Kidney capillary endothelial cell (primary cell): ENCODE measurements at regions not wholly inside any gene's neighbourhood (a gene's known extent, or its start where the extent isn't known, plus 50 kb on each side); places are given as distances from the start of the nearest gene placed in this dataset.
"Not testable (repeated sequence)": the region's sequence is repeated elsewhere in the genome, so short reads cannot be mapped to it uniquely, and the experiment has no call there.

ENCODE experiments used
- DNase-seq: peaks from one replicate; pipeline ENCODE4 v3.0.0-alpha.2; 2018; ENCODE audit warnings: low spot score

GRCh38 chr5:13045897-13046551, 898.5 kb downstream of the DNAH5 start:
- no peak for DNase-seq

GRCh38 chr5:13034061-13034460, 910.4 kb downstream of the DNAH5 start:
- no peak for DNase-seq

GRCh38 chr5:13029211-13029610, 915.3 kb downstream of the DNAH5 start:
- DNase-seq, result no peak

GRCh38 chr5:13027874-13028273, 916.6 kb downstream of the DNAH5 start:
- no peak for DNase-seq

GRCh38 chr5:13019729-13020128, 924.8 kb downstream of the DNAH5 start:
- no peak for DNase-seq

DNA sequence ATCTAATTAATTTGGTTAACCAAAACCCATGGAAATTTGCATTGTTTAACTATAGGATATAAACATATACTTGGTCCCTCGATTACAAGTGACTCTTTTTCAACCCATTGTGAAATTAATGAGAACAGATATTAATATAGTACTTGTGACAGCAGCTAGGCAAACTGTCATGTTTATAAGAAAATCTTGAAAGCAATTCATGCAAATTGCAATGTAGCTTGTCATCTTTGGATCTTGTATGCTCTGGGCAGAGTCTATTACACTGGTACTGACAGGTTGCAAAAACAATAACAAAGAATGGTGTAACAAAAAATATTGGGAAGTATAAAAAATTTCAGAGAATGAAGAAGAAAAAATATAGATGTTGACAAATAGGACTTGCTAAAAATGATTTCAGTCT, 941.0 kb downstream of the DNAH5 start:
- no peak for DNase-seq

DNA sequence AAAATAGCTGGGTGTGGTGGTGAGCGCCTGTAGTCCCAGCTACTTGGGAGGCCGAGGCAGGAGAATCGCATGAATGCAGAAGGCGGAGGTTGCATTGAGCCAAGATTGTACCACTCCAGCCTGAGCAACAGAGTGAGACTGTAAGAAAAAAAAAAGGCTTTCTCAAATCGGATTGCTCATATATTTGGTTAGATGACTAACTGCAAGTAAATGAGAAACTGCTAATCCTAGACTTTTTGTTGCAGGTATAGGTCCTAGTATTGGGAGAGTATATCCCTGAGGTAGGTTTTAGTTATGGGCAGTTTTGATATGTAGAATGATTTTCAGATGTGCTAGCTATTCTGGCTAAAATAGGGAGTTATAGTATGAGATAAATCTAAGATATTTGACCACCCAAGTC, 944.8 kb downstream of the DNAH5 start:
- DNase-seq, result no peak

GRCh38 chr5:12985142-12985541, 959.3 kb downstream of the DNAH5 start:
- DNase-seq, result no peak

DNA sequence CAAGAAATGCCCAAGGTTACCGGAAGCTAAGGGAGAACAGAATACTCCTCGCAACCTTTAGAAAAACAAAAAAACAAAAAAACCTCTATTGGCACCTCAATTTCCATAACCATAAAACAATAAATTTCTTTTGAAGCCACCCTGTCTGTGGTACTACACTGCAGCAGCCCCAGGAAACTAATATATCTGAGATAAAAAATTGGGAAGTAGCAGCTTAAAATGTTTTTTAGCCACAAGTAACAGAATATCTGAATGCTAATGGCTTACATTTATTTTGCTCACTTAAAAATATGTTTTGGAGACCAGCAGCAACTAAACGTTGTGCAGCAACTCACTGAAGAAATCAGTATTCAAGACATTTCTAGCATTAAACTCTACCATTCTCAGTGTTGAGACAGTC, 969.6 kb downstream of the DNAH5 start:
- no peak for DNase-seq

DNA sequence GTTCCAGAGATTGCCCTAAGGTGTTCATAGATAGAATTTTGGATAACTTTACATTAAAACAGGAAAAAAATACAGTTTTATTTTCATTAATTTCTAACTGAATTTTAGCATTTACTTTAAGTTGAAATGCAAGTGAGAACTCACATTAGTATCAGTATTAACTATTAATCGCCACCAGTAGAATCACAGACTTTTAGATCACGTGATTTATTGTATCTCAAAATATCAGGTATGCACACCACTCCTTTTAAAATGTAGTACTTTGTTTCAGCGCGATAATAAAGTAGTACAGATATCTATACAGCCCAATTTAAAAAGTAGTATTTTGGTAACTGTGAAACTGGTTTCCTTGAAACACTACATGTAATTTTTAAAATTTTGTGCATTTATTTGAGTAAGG, 978.7 kb downstream of the DNAH5 start:
- no peak for DNase-seq

DNA sequence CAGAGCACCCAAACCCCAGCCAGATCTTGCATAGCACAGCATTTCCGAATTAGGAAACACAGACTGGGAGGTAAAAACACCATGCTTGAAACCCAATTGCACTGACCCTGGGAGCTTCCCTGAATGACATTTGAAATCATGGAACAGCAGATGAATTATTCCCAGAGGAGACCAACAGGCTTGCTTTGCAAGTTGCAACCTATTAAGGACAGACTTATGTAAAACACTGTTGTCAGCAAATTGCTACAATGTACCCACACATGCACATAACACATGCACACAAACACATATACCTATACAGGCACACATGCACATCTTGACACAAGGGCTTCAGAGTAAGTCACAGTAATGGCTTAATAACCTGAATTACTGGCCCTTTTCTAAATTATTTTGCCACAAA, 984.8 kb downstream of the DNAH5 start:
- DNase-seq, result no peak

- no peak for DNase-seq
Observed at GRCh38 chr5:12952409-12952808, 992.1 kb downstream of the DNAH5 start.

DNA sequence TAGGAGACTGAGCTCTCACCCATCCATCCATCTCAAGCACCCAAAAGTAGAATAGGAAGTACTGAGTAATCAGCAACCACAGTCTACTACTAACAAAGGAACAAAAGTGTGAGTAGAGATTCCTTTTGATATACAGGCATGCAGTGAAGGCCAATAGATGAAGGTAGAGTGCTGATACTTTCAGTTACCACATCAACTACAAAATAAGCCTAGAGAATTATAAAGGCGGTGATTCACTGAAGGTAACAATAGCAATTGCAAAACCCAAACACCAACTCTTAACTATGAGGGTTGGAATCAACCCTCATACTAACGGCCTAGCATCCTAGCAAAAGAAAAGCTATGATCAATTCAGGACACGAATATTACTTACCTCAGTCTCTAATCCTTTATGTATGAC, 992.6 kb downstream of the DNAH5 start:
- no peak for DNase-seq

- no peak for DNase-seq
Observed at GRCh38 chr5:12947379-12947778, 997.1 kb downstream of the DNAH5 start.

DNA sequence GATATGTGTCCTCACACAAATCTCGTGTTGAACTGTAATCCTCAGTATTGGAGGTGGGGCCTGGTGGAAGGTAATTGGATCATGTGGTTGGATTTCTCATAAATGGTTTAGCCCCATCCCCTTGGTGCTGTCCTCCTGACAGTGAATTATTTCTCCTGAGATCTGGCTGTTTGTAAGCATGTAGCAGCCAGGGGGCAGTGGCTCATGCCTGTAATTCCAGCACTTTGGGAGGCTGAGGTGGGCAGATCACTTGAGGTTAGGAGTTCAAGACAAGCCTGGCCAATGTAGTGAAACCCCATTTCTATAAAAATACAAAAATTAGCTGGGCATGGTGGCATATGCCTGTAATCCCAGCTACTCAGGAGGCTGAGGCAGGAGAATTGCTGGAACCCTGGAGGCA, 999.0 kb downstream of the DNAH5 start:
- not testable (repeated sequence) for DNase-seq

- no peak for DNase-seq
Observed at GRCh38 chr5:12936221-12936620, 1008.3 kb downstream of the DNAH5 start.

DNA sequence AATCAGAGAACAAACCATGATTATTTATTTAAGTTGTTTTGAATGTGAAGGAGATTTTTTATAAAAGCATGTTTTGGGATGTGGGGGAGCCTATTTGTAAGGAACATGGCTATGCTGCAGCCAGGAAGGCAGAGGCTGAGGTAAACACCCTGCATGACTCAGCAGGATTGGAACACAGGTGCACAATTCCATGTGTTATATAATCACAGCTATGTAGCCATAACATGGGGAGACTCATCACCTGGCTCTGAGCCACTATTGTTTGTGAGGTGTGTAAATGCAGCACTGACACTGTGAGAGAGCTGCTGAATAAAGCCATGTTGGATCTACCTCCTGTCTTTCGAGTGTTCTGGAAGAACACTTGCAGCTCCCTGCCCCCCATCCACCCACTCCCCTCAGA, 1009.8 kb downstream of the DNAH5 start:
- DNase-seq, result no peak

GRCh38 chr5:12920527-12920926, 1016.3 kb upstream of the CTNND2 start:
- no peak for DNase-seq

GRCh38 chr5:12911156-12911555, 1006.9 kb upstream of the CTNND2 start:
- DNase-seq, result peak; percentile 51

DNA sequence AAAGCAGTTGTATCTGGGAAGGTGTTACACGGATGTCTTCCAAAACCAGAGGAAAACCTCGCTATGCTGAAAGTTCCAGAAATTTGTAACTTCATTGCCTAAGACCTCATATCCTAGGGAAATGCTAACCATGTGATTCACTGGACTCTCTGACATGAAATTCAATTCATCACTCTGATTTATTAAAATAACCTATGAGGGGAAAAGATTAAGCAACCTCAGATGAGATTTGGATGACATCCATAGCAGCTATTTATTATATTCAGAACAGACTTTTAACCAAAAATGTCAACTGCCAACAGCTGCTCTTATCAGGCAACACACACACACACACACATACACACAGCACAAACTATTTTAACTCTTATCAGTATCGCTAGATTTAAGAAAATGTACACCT, 1006.4 kb upstream of the CTNND2 start:
- DNase-seq, result peak; percentile 48

- DNase-seq, result no peak
Observed at GRCh38 chr5:12902611-12903010, 998.4 kb upstream of the CTNND2 start.

DNA sequence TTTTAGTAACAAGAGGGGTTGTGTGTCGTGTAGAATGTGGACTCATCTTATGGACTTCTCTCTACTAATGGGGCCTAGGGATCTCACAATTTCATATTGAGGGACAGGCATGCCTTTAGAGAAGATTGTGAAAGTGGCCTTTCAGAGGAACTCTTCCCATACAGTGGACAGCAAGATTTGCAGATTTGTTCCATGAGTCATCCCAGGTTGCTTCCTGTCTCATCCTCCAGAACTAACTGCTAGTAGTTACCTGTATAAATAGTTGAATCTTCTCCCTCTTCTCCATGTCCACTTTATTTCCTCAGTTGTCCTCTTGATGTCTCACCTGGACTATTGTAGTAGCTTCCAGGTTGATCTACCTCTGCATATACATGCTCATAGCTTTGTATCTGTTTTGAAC, 997.5 kb upstream of the CTNND2 start:
- DNase-seq, result no peak

- no peak for DNase-seq
Observed at GRCh38 chr5:12896086-12896485, 991.8 kb upstream of the CTNND2 start.

- no peak for DNase-seq
Observed at GRCh38 chr5:12885018-12885417, 980.8 kb upstream of the CTNND2 start.

DNA sequence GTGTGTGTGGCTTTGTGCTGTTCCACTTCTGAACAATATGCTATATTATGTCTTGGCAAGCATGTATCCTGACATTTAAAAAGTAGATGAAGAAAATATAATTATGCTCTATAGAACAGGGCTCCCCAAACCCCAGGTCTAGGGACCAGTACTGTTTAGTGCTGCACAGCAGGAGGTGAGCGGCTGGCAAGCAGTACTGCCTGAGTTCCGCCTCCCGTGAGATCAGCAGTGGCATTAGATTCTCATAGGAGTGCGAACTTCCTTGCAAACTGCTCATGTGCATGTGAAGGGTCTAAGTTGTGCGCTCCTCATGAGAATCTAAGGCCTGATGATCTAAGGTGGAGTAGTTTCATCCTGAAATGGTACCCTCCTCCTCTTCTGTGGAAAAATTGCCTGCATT, 979.1 kb upstream of the CTNND2 start:
- no peak for DNase-seq
